IMR-90 (cell line): ENCODE measurements at regions not wholly inside any gene's neighbourhood (a gene's known extent, or its start where the extent isn't known, plus 50 kb on each side); places are given as distances from the start of the nearest gene placed in this dataset.
A peak's percentile ranks its signal among the peaks of the same experiment; 100 is the strongest.

Experiments
- ATAC-seq: fragments of 200-7000 bp; cut with Tn5 transposase; 2 replicates; pipeline ENCODE4 v1.9.1; 2020; ENCODE audit warnings: low read depth, mild to moderate bottlenecking, moderate library complexity
- BruUV-seq: library from RNA; stranded (reverse); fragments of 400-500 nt; replicated peaks from 2 replicates; lab custom pipeline; 2021; lab: Mats Ljungman, UMichigan
- CTCF ChIA-PET: fragments of 300-600 bp; formaldehyde crosslinking; extraction: SDS; loops from one replicate; lab custom pipeline; 2021; ENCODE audit warnings: antibody characterized with exemption; lab: Yijun Ruan, JAX
- POLR2A ChIA-PET: fragments of 300-600 bp; sonication (Branson Sonifier 250); formaldehyde crosslinking; loops from one replicate; lab custom pipeline; 2022; ENCODE audit warnings: antibody characterized with exemption; ENCODE audit not compliant: unreplicated experiment; lab: Charles Lee
- DNase-seq: peaks from one replicate; pipeline ENCODE4 v3.0.0; 2013
- H2AFZ ChIP-seq: replicated peaks from 2 replicates; pipeline ENCODE3; 2013; ENCODE audit warnings: low read length, mild to moderate bottlenecking; ENCODE audit not compliant: poor library complexity
- H2AK5ac ChIP-seq: 2 replicates; pipeline ENCODE4 v1.6.1; 2013; ENCODE audit warnings: low read depth, low read length, inconsistent platforms
- H2AK9ac ChIP-seq: replicated peaks from 2 replicates; pipeline ENCODE3; 2013; ENCODE audit warnings: mild to moderate bottlenecking, low read depth, low read length, moderate library complexity; ENCODE audit not compliant: poor library complexity
- H2BK120ac ChIP-seq: 2 replicates; pipeline ENCODE4 v1.6.1; 2013; ENCODE audit warnings: low read depth, low read length, inconsistent platforms
- H2BK15ac ChIP-seq: 3 replicates; pipeline ENCODE4 v1.6.1; 2013; ENCODE audit warnings: low read depth, low read length, inconsistent platforms
- H2BK20ac ChIP-seq: 2 replicates; pipeline ENCODE4 v1.6.1; 2013; ENCODE audit warnings: low read depth, mild to moderate bottlenecking, inconsistent platforms, low read length, moderate library complexity
- H2BK5ac ChIP-seq: 2 replicates; pipeline ENCODE4 v1.6.1; 2013; ENCODE audit warnings: mild to moderate bottlenecking, low read depth, low read length, inconsistent platforms; ENCODE audit not compliant: poor library complexity, severe bottlenecking
- H3K14ac ChIP-seq: replicated peaks from 2 replicates; pipeline ENCODE4 v1.6.1; 2013; ENCODE audit warnings: low read depth, low read length, inconsistent platforms
- H3K18ac ChIP-seq: 2 replicates; pipeline ENCODE4 v1.6.1; 2013; ENCODE audit warnings: low read depth, low read length, control low read depth
- H3K23ac ChIP-seq: 2 replicates; pipeline ENCODE4 v1.6.1; 2013; ENCODE audit warnings: low read depth, low read length, inconsistent platforms
- H3K27ac ChIP-seq: 2 replicates; pipeline ENCODE4 v1.5.1; 2013; ENCODE audit warnings: mild to moderate bottlenecking, control low read depth, low read length; ENCODE audit not compliant: insufficient read depth
- H3K27me3 ChIP-seq: 2 replicates; pipeline ENCODE4 v1.6.1; 2013; ENCODE audit warnings: low read length; ENCODE audit not compliant: control insufficient read depth, insufficient read depth
- H3K36me3 ChIP-seq: 2 replicates; pipeline ENCODE4 v1.6.1; 2013; ENCODE audit warnings: low read length, mixed read lengths; ENCODE audit not compliant: control insufficient read depth, insufficient read depth
- H3K4ac ChIP-seq: 2 replicates; pipeline ENCODE4 v1.6.1; 2013; ENCODE audit warnings: low read depth, low read length, inconsistent platforms
- H3K4me1 ChIP-seq: 2 replicates; pipeline ENCODE4 v1.6.1; 2013; ENCODE audit warnings: low read length, mixed read lengths; ENCODE audit not compliant: control insufficient read depth, insufficient read depth
- H3K4me2 ChIP-seq: 2 replicates; pipeline ENCODE4 v1.6.1; 2013; ENCODE audit warnings: low read depth, mild to moderate bottlenecking, control low read depth, low read length, moderate library complexity
- H3K4me3 ChIP-seq: 2 replicates; pipeline ENCODE4 v1.5.1; 2013; ENCODE audit warnings: low read depth, mild to moderate bottlenecking, control low read depth, low read length, moderate library complexity; ENCODE audit not compliant: insufficient read depth
- H3K56ac ChIP-seq: 2 replicates; pipeline ENCODE4 v1.6.1; 2013; ENCODE audit warnings: low read length, inconsistent platforms; ENCODE audit not compliant: insufficient read depth; ENCODE audit errors: extremely low read depth
- H3K79me1 ChIP-seq, 2 experiments: 2 replicates each; pipeline ENCODE4 v1.6.1; 2013; ENCODE audit warnings: low read length in 2 of 2, inconsistent platforms in 1 of 2, low read depth in 1 of 2
- H3K9ac ChIP-seq: 2 replicates; pipeline ENCODE4 v1.6.1; 2013; ENCODE audit warnings: low read depth, low read length, control low read depth
- H3K9me1 ChIP-seq: 2 replicates; pipeline ENCODE4 v1.6.1; 2013; ENCODE audit warnings: low read length, inconsistent platforms; ENCODE audit not compliant: insufficient read depth
- H3K9me3 ChIP-seq: 2 replicates; pipeline ENCODE4 v1.6.1; 2013; ENCODE audit warnings: low read length; ENCODE audit not compliant: control insufficient read depth, insufficient read depth
- H4K20me1 ChIP-seq: 2 replicates; pipeline ENCODE4 v1.6.1; 2013; ENCODE audit warnings: low read length, inconsistent platforms; ENCODE audit not compliant: insufficient read depth
- H4K5ac ChIP-seq: 2 replicates; pipeline ENCODE4 v1.6.1; 2013; ENCODE audit warnings: mild to moderate bottlenecking, low read depth, low read length, control low read depth
- H4K8ac ChIP-seq, 2 experiments: 2 replicates each; pipeline ENCODE4 v1.6.1; 2013; ENCODE audit warnings: low read depth in 2 of 2, low read length in 2 of 2, control low read depth in 1 of 2, inconsistent platforms in 1 of 2
- H4K91ac ChIP-seq: 2 replicates; pipeline ENCODE4 v1.6.1; 2013; ENCODE audit warnings: low read depth, low read length, inconsistent platforms; ENCODE audit not compliant: insufficient read depth
- BHLHE40 ChIP-seq: fragments of 150-350 bp; IDR thresholded peaks from 2 replicates; pipeline ENCODE4 v1.6.1; 2016; ENCODE audit warnings: mild to moderate bottlenecking, low read depth, low read length
- CHD1 ChIP-seq: IDR thresholded peaks from 2 replicates; pipeline ENCODE4 v1.6.1; 2012; ENCODE audit warnings: low read depth, low read length, improper control_type of control experiment
- CTCF ChIP-seq: conservative IDR thresholded peaks from 2 replicates; pipeline ENCODE4 v1.5.1; 2012; ENCODE audit warnings: mild to moderate bottlenecking, low read depth, low read length, improper control_type of control experiment
- ELK1 ChIP-seq: fragments of 150-350 bp; IDR thresholded peaks from 2 replicates; pipeline ENCODE4 v1.6.1; 2016; ENCODE audit warnings: low read depth, mild to moderate bottlenecking, low read length, moderate library complexity, borderline replicate concordance
- MAFK ChIP-seq: IDR thresholded peaks from 2 replicates; pipeline ENCODE4 v1.6.1; 2012; ENCODE audit warnings: low read depth, low read length, improper control_type of control experiment
- NFE2L2 ChIP-seq: fragments of 150-350 bp; IDR thresholded peaks from 2 replicates; pipeline ENCODE4 v1.6.1; 2016; ENCODE audit warnings: low read depth, mild to moderate bottlenecking, low read length
- POLR2A ChIP-seq: IDR thresholded peaks from 2 replicates; pipeline ENCODE4 v1.6.1; 2012; ENCODE audit warnings: mild to moderate bottlenecking, low read depth, low read length
- RAD21 ChIP-seq: IDR thresholded peaks from 2 replicates; pipeline ENCODE4 v1.6.1; 2012; ENCODE audit warnings: low read length, improper control_type of control experiment
- RCOR1 ChIP-seq: IDR thresholded peaks from 2 replicates; pipeline ENCODE4 v1.6.1; 2012; ENCODE audit warnings: mild to moderate bottlenecking, low read length, improper control_type of control experiment; ENCODE audit not compliant: insufficient replicate concordance
- WGBS, 2 experiments: methylation state at CpG; one replicate each; pipeline versions ENCODE4 v1.1.5 to v1.1.7; 2013; ENCODE audit warnings: missing lambda C conversion rate in 2 of 2; ENCODE audit not compliant: insufficient read length in 1 of 2; ENCODE audit errors: extremely low coverage in 2 of 2; 5-methylcytosine and 5-hydroxymethylcytosine counted together
- dilution Hi-C: fragments of 300-500 bp; cut with HindIII; formaldehyde crosslinking; loops from one replicate; pipeline ENCODE4 v1.14.3; 2018; ENCODE audit warnings: low sequenced_read_pairs; ENCODE audit not compliant: unreplicated experiment
- in situ Hi-C: fragments of 300-500 bp; cut with MboI; formaldehyde crosslinking; loops from 3 replicates; pipeline ENCODE4 v1.14.3; 2019; ENCODE audit warnings: low sequenced_read_pairs, inconsistent platforms, mixed read lengths
- intact Hi-C: fragments of 100-400 bp; cut with micrococcal nuclease; formaldehyde crosslinking; loops from 2 replicates; pipeline ENCODE4 v1.10.0; 2022

GRCh38 chr4:29588617-29589016 lies 1131.6 kb upstream of the PCDH7 start:
- H3K18ac ChIP-seq, result no peak overlapping the region
- H2BK15ac ChIP-seq, result no peak overlapping the region
- ATAC-seq (no peak), DNase-seq (peak; percentile 2)
- H3K4me3 ChIP-seq, result no peak overlapping the region
- H3K14ac ChIP-seq, result no peak overlapping the region
- POLR2A ChIA-PET, result no interaction called here
- H3K4me2 ChIP-seq, result no peak overlapping the region
- no peaks in the 10 kb centered on the region for H3K4me1 ChIP-seq
- H3K27ac ChIP-seq, result no peak overlapping the region
- TF ChIP-seq RAD21 (no peak), RCOR1 (no peak), MAFK (no peak), POLR2A (no peak), NFE2L2 (no peak), CTCF (no peak), ELK1 (no peak), BHLHE40 (no peak), CHD1 (no peak)
- WGBS, 2 experiments, result no CpG with 5 or more reads among the region's 3 CpGs
- intact Hi-C loops, result no loop called here
- H2BK5ac ChIP-seq, result no peak overlapping the region
- H4K5ac ChIP-seq, result no peak overlapping the region
- no TSS peak for BruUV-seq
- H2BK20ac ChIP-seq, result no peak overlapping the region
- CTCF ChIA-PET, result no interaction called here
- no peaks in the 10 kb centered on the region for H3K36me3 ChIP-seq
- no peaks in the 10 kb centered on the region for H4K20me1 ChIP-seq
- no peak overlapping the region for H3K56ac ChIP-seq
- no peaks in the 10 kb centered on the region for H3K27me3 ChIP-seq
- H3K23ac ChIP-seq, result no peak overlapping the region
- H3K4ac ChIP-seq, result no peak overlapping the region
- no peak overlapping the region for H2AK5ac ChIP-seq
- no peak overlapping the region for H2BK120ac ChIP-seq
- H3K9me1 ChIP-seq, result no peaks in the 10 kb centered on the region
- no peaks in the 10 kb centered on the region for H3K79me1 ChIP-seq
- in situ Hi-C loops, result no loop called here
- H2AK9ac ChIP-seq, result no peak overlapping the region
- H3K9me3 ChIP-seq, result peaks cover 2% of the 10 kb centered on the region; the same call in 1 of the 2 replicates
- dilution Hi-C loops, result no loop called here
- H2AFZ ChIP-seq, result no peak overlapping the region
- H4K91ac ChIP-seq, result no peak overlapping the region
- no peak overlapping the region for H3K9ac ChIP-seq
- no peak overlapping the region for H4K8ac ChIP-seq
